ENCODE measurements at regions not wholly inside any gene's neighbourhood (a gene's known extent, or its start where the extent isn't known, plus 50 kb on each side); places are given as distances from the start of the nearest gene placed in this dataset.

- Histone ChIP-seq H3K79me2 (ENCODE audit: control insufficient read depth, insufficient read depth, low read length) (no peaks in the 10 kb centered on the region), H3K4me3 (replicated peaks in 1 of 3; ENCODE audit: insufficient read depth in 1 of 3, low read depth in 1 of 3, low read length in 3 of 3) (no peak overlapping the region), H3K4me1 (ENCODE audit: control insufficient read depth, extremely low read depth, insufficient read depth, low read length) (peaks cover 19% of the 10 kb centered on the region), H3K9ac (replicated peaks; ENCODE audit: extremely low read depth, insufficient read depth, low read length) (no peak overlapping the region), H3K36me3 (ENCODE audit: control insufficient read depth in 2 of 2, extremely low read depth in 1 of 2, insufficient read depth in 2 of 2, low read length in 2 of 2) (no peaks in the 10 kb centered on the region), H4K20me1 (replicated peaks; ENCODE audit: control insufficient read depth, extremely low read depth, insufficient read depth, low read length) (no peaks in the 10 kb centered on the region), H3K9me3 (replicated peaks; ENCODE audit: control insufficient read depth, insufficient read depth, low read length) (no peaks in the 10 kb centered on the region), H3K9me1 (replicated peaks; ENCODE audit: control insufficient read depth, extremely low read depth, insufficient read depth, low read length) (no peaks in the 10 kb centered on the region), H3K4me2 (ENCODE audit: insufficient read depth, low read length) (no peak overlapping the region), H3K27me3 (ENCODE audit: control insufficient read depth in 2 of 2, insufficient read depth in 2 of 2, low read length in 2 of 2) (peaks cover 0 to 5% of the 10 kb centered on the region in 2 experiments), H3K27ac (ENCODE audit: insufficient read depth, low read depth, low read length) (no peak overlapping the region), H2AFZ (ENCODE audit: low read depth, low read length) (no peak overlapping the region)
- DNase-seq (ENCODE audit: low read depth, low spot score) = no peak
- POLR2A ChIA-PET = no interaction called here
- CTCF ChIA-PET = no interaction called here
- dilution Hi-C loops (cut with MboI; ENCODE audit: extremely low pct_ligation_motif_present, low sequenced_read_pairs) (no loop called here), intact Hi-C loops (cut with micrococcal nuclease) (no loop called here)
- no peak for FAIRE-seq
- no TSS peak for BruUV-seq (replicated peaks)
- no peak for TF ChIP-seq POLR2A (IDR thresholded peaks at IDR 0.05; ENCODE audit: low read depth, low read length)
- TF ChIP-seq JUN (IDR thresholded peaks at IDR 0.05; ENCODE audit: borderline replicate concordance, insufficient read depth, insufficient read length, low read depth) = no peak
- no peak for TF ChIP-seq POLR2AphosphoS5 (IDR thresholded peaks at IDR 0.05; ENCODE audit: insufficient read depth, low read depth, low read length)
- TF ChIP-seq CTCF (IDR thresholded peaks at IDR 0.05; ENCODE audit: extremely low read depth in 1 of 2, insufficient read depth in 1 of 2, low read depth in 1 of 2, low read length in 2 of 2) = no peak
- TF ChIP-seq, protein P1, sequence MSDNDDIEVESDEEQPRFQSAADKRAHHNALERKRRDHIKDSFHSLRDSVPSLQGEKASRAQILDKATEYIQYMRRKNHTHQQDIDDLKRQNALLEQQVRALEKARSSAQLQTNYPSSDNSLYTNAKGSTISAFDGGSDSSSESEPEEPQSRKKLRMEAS (IDR thresholded peaks at IDR 0.05; ENCODE audit: insufficient read depth, insufficient read length) = no peak
- TF ChIP-seq EZH2 (IDR thresholded peaks at IDR 0.05; ENCODE audit: borderline replicate concordance, low read depth, low read length, severe bottlenecking) = no peak
- no peak for TF ChIP-seq FOS (IDR thresholded peaks at IDR 0.05; ENCODE audit: borderline replicate concordance, insufficient read depth, low read length)
- TF ChIP-seq MYC (IDR thresholded peaks at IDR 0.05; ENCODE audit: low read depth, low read length) = no peak
- no peak for TF ChIP-seq GATA2 (IDR thresholded peaks at IDR 0.05; ENCODE audit: insufficient read depth, insufficient read length, low read depth, low read length)
These were observed 152.5 kb downstream of the CEBPB start for GRCh38 chr20:50343125-50343489.

Measured in endothelial cell of umbilical vein (primary cell).